Neural cell (in vitro differentiated cells): ENCODE measurements at regions not wholly inside any gene's neighbourhood (a gene's known extent, or its start where the extent isn't known, plus 50 kb on each side); places are given as distances from the start of the nearest gene placed in this dataset.

ENCODE experiments used
- EZH2 ChIP-seq: fragments of 200-600, 300-800 bp; shearing (Covaris generic), sonication (generic); IDR thresholded peaks from 2 replicates; pipeline ENCODE4 v1.6.1; 2014; ENCODE audit warnings: antibody characterized with exemption, low read length, borderline replicate concordance, mild to moderate bottlenecking; ENCODE audit not compliant: insufficient read depth, poor library complexity, severe bottlenecking
- MXI1 ChIP-seq: fragments of 450-650 bp; conservative IDR thresholded peaks from 2 replicates; pipeline ENCODE4 v1.6.1; 2014; ENCODE audit warnings: antibody characterized with exemption, mild to moderate bottlenecking; ENCODE audit not compliant: poor library complexity, severe bottlenecking
- POLR2AphosphoS5 ChIP-seq: IDR thresholded peaks from 2 replicates; pipeline ENCODE4 v1.6.1; 2012
- RAD21 ChIP-seq: fragments of 450-650 bp; conservative IDR thresholded peaks from 2 replicates; pipeline ENCODE4 v1.6.1; 2014; ENCODE audit warnings: antibody characterized with exemption, mild to moderate bottlenecking, moderate library complexity
- TAF1 ChIP-seq: IDR thresholded peaks from 2 replicates; pipeline ENCODE4 v1.6.1; 2012; ENCODE audit warnings: low read depth
- TF ChIP-seq, protein P1 (sequence below): fragments of 450-650 bp; IDR thresholded peaks from 2 replicates; pipeline ENCODE4 v1.5.1; 2014; ENCODE audit warnings: antibody characterized with exemption, mild to moderate bottlenecking, moderate library complexity; ENCODE audit not compliant: poor library complexity, severe bottlenecking

DNA sequence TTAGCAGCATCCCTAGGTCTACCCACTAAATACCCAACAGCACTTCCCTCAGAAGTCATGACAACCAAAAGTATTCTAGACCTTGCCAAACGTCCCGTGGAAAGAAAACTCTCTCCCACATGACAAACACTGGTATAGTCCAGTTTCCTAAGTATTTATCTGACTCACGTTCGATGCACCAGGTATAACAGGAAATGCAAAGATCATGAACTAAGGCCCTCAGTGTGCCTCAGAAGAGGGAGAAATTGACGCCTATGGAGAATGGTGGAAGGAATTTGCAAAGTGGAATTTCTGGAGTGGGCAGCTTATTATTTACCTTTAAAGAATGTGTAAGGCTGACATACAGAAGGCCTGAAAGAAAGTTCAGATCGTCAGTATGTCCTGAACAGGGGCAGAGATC is 523.6 kb upstream of the DAB1 start:
- no peak for TF ChIP-seq RAD21
- TF ChIP-seq POLR2AphosphoS5 = no peak
- TF ChIP-seq, protein P1, sequence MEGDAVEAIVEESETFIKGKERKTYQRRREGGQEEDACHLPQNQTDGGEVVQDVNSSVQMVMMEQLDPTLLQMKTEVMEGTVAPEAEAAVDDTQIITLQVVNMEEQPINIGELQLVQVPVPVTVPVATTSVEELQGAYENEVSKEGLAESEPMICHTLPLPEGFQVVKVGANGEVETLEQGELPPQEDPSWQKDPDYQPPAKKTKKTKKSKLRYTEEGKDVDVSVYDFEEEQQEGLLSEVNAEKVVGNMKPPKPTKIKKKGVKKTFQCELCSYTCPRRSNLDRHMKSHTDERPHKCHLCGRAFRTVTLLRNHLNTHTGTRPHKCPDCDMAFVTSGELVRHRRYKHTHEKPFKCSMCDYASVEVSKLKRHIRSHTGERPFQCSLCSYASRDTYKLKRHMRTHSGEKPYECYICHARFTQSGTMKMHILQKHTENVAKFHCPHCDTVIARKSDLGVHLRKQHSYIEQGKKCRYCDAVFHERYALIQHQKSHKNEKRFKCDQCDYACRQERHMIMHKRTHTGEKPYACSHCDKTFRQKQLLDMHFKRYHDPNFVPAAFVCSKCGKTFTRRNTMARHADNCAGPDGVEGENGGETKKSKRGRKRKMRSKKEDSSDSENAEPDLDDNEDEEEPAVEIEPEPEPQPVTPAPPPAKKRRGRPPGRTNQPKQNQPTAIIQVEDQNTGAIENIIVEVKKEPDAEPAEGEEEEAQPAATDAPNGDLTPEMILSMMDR = no peak
- no peak for TF ChIP-seq EZH2
- no peak for TF ChIP-seq TAF1
- no peak for TF ChIP-seq MXI1
